Breast epithelium (tissue), 4 donors: ENCODE measurements at regions not wholly inside any gene's neighbourhood (a gene's known extent, or its start where the extent isn't known, plus 50 kb on each side); places are given as distances from the start of the nearest gene placed in this dataset.

Experiments
- DNase-seq, 2 donors: peaks; one replicate each; pipeline ENCODE4 v3.0.0-alpha.2; 2019; ENCODE audit warnings: low spot score in 2 of 2
- H3K27ac ChIP-seq, 2 donors: fragments of 200-600 bp; sonication (generic) in 1 of 2; one replicate each; pipeline ENCODE4 v1.5.1; 2016 to 2019; ENCODE audit warnings: mild to moderate bottlenecking in 1 of 2
- H3K27me3 ChIP-seq, 2 donors: fragments of 200-600 bp; sonication (generic) in 1 of 2; one replicate each; pipeline versions ENCODE4 v1.5.1 to v1.6.0; 2017 to 2019; ENCODE audit warnings: control low read depth in 1 of 2, mild to moderate bottlenecking in 1 of 2
- H3K36me3 ChIP-seq: fragments of 200-600 bp; one replicate; pipeline ENCODE4 v1.5.1; 2019
- H3K4me1 ChIP-seq, 2 donors: fragments of 200-600 bp; sonication (generic); one replicate each; pipeline ENCODE4 v1.5.1; 2016 to 2019; ENCODE audit warnings: control low read depth in 1 of 2
- H3K4me3 ChIP-seq, 3 donors: fragments of 200-600 bp; sonication (generic); 1 replicate in 2 of 3; 2 replicates in 1 of 3; pipeline ENCODE4 v1.5.1; 2016 to 2019; ENCODE audit warnings: mild to moderate bottlenecking in 3 of 3, moderate library complexity in 2 of 3
- H3K9me3 ChIP-seq, 2 donors: fragments of 200-600 bp; sonication (generic) in 1 of 2; one replicate each; pipeline ENCODE4 v1.5.1; 2016 to 2019; ENCODE audit warnings: control low read depth in 1 of 2
- CTCF ChIP-seq, 3 donors: fragments of 450-650 bp; IDR thresholded peaks; one replicate each; pipeline ENCODE4 v1.5.1; 2016 to 2017; ENCODE audit warnings: antibody characterized with exemption in 3 of 3, mild to moderate bottlenecking in 3 of 3, moderate library complexity in 3 of 3
- POLR2A ChIP-seq: fragments of 450-650 bp; IDR thresholded peaks from one replicate; pipeline ENCODE4 v1.6.1; 2016; ENCODE audit warnings: antibody characterized with exemption, mild to moderate bottlenecking, moderate library complexity
- POLR2AphosphoS5 ChIP-seq, 3 donors: sonication (generic); formaldehyde crosslinking; IDR thresholded peaks; one replicate each; pipeline ENCODE4 v1.6.1; 2017; ENCODE audit warnings: antibody characterized with exemption in 3 of 3
- intact Hi-C: fragments of 100-400 bp; cut with DNase I; formaldehyde crosslinking; loops from one replicate; pipeline ENCODE4 v1.15.1; 2023; ENCODE audit warnings: low total_unique reads

DNA sequence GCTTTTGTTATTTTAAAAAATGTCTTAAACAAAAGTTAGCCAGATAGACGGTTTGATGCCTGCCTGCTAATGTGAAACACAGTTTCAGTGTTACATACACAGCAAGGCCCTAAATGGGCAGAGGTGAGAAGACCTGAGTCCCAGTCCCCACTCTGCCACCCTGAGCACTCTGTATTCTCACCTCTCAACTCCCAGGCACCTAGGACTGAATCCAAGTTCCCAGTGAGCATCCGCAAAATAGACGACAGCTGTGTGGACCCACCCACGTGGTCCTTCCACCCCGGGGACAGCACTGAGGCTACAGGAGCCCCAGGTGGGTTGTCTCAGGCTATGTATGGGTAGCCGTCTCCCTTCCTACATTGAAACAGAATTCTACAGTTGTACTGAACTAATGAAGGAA lies 111.5 kb downstream of the RPL27A start:
- DNase-seq, result no peak
- Histone ChIP-seq H3K4me1 (no peaks in the 10 kb centered on the region), H3K27me3 (no peaks in the 10 kb centered on the region), H3K4me3 (no peak overlapping the region), H3K27ac (peak overlapping the region in 1 of 2 donors; percentile 48), H3K36me3 (no peaks in the 10 kb centered on the region), H3K9me3 (no peaks in the 10 kb centered on the region)
- TF ChIP-seq POLR2A, result no peak
- no peak for TF ChIP-seq POLR2AphosphoS5 (IDR thresholded peaks at IDR 0.05)
- TF ChIP-seq CTCF (IDR thresholded peaks at IDR 0.05), result no peak
- intact Hi-C loops, result no loop called here

GRCh38 chr11:8794677-8795103 lies 112.1 kb downstream of the RPL27A start:
- TF ChIP-seq POLR2A (no peak), CTCF (IDR thresholded peaks at IDR 0.05) (no peak), POLR2AphosphoS5 (IDR thresholded peaks at IDR 0.05) (no peak)

GRCh38 chr11:8796941-8797340 lies 114.0 kb upstream of the AKIP1 start:
- no peaks in the 10 kb centered on the region for H3K4me1 ChIP-seq
- H3K27ac ChIP-seq, result no peak overlapping the region
- TF ChIP-seq CTCF (IDR thresholded peaks at IDR 0.05) (no peak), POLR2A (no peak), POLR2AphosphoS5 (IDR thresholded peaks at IDR 0.05) (no peak)
- H3K9me3 ChIP-seq, result no peaks in the 10 kb centered on the region
- no peaks in the 10 kb centered on the region for H3K36me3 ChIP-seq
- intact Hi-C loops, result no loop called here
- H3K4me3 ChIP-seq, result no peak overlapping the region
- DNase-seq, result no peak
- H3K27me3 ChIP-seq, result no peaks in the 10 kb centered on the region

More at GRCh38 chr11:8794677-8795103, 112.1 kb downstream of the RPL27A start:
- Histone ChIP-seq H3K36me3 (no peaks in the 10 kb centered on the region), H3K27ac (peak overlapping the region; percentile 2 to 48), H3K4me1 (no peaks in the 10 kb centered on the region), H3K4me3 (no peak overlapping the region), H3K27me3 (no peaks in the 10 kb centered on the region), H3K9me3 (no peaks in the 10 kb centered on the region)
- DNase-seq, result no peak
- intact Hi-C loops, result no loop called here

GRCh38 chr11:8799273-8799672 lies 111.7 kb upstream of the AKIP1 start:
- H3K27ac ChIP-seq, result peak overlapping the region in 1 of 2 donors; percentile 23
- intact Hi-C loops, result no loop called here
- no peaks in the 10 kb centered on the region for H3K36me3 ChIP-seq
- no peaks in the 10 kb centered on the region for H3K9me3 ChIP-seq
- DNase-seq, result no peak
- no peaks in the 10 kb centered on the region for H3K27me3 ChIP-seq
- no peaks in the 10 kb centered on the region for H3K4me1 ChIP-seq
- H3K4me3 ChIP-seq, result no peak overlapping the region
- TF ChIP-seq POLR2A (no peak), POLR2AphosphoS5 (IDR thresholded peaks at IDR 0.05) (no peak), CTCF (IDR thresholded peaks at IDR 0.05) (no peak)

DNA sequence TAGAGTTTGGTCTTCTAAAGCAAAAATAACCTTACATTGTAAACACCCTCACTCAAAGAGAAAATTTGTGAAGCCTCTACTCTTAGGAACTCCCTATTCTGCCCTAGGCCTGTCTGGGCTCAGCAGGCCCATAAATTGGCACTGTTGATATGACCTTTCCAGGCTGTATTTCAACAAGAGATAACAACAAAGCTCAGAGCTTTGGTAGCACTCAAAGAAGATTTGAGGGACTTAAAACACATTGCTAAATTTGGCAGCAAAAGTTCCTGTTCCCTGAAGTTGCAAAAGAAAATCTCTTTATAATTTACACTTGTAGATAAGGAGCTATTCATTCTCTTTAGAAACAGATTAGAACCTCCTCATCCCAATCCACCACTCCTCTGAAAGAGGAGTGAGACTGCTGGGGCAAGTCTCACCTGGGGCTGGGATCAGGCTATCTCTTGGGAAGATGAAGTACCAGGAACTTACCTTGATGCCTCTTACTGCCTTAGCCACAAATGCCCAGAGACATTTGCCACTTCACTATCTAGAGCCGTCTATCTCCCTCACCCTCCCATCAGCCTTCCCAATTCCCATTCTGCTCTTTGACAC lies 110.4 kb upstream of the AKIP1 start:
- no peaks in the 10 kb centered on the region for H3K36me3 ChIP-seq
- no peak overlapping the region for H3K4me3 ChIP-seq
- no peak for DNase-seq
- H3K9me3 ChIP-seq, result no peaks in the 10 kb centered on the region
- H3K4me1 ChIP-seq, result no peaks in the 10 kb centered on the region
- H3K27me3 ChIP-seq, result no peaks in the 10 kb centered on the region
- TF ChIP-seq POLR2AphosphoS5 (IDR thresholded peaks at IDR 0.05), result no peak
- TF ChIP-seq CTCF (IDR thresholded peaks at IDR 0.05), result no peak
- no peak for TF ChIP-seq POLR2A
- intact Hi-C loops, result loop anchor here (10.0 kb wide), 1 partner anchor 86 kb away; no protein-coding TSS in a partner anchor
- no peak overlapping the region for H3K27ac ChIP-seq
